Hepatic stellate cell (primary cell): ENCODE measurements at regions not wholly inside any gene's neighbourhood (a gene's known extent, or its start where the extent isn't known, plus 50 kb on each side); places are given as distances from the start of the nearest gene placed in this dataset.

Experiments used
- DNase-seq: peaks from one replicate; pipeline ENCODE4 v3.0.0; 2011; ENCODE audit warnings: low spot score

- DNase-seq = no peak
Observed at GRCh38 chr13:107743983-107744382, 471.4 kb downstream of the LIG4 start.

- no peak for DNase-seq
Observed at GRCh38 chr13:107743526-107743925, 471.8 kb downstream of the LIG4 start.

GRCh38 chr13:107743100-107743499 lies 472.2 kb downstream of the LIG4 start:
- DNase-seq = no peak

- DNase-seq = no peak
Observed at GRCh38 chr13:107742544-107742943, 472.8 kb downstream of the LIG4 start.

GRCh38 chr13:107738004-107738403 lies 477.3 kb downstream of the LIG4 start:
- DNase-seq = no peak

GRCh38 chr13:107736731-107737130 lies 478.6 kb downstream of the LIG4 start:
- no peak for DNase-seq

- no peak for DNase-seq
Observed at GRCh38 chr13:107736170-107736569, 479.2 kb downstream of the LIG4 start.

- no peak for DNase-seq
Observed at GRCh38 chr13:107734891-107735625, 480.3 kb downstream of the LIG4 start.

GRCh38 chr13:107733276-107733675 lies 482.1 kb downstream of the LIG4 start:
- no peak for DNase-seq

- DNase-seq = no peak
Observed at GRCh38 chr13:107730813-107731212, 484.5 kb downstream of the LIG4 start.

- no peak for DNase-seq
Observed at GRCh38 chr13:107721125-107721869, 494.0 kb downstream of the LIG4 start.

- DNase-seq = no peak
Observed at GRCh38 chr13:107716741-107717140, 498.6 kb downstream of the LIG4 start.

GRCh38 chr13:107716241-107716640 lies 499.1 kb downstream of the LIG4 start:
- no peak for DNase-seq

GRCh38 chr13:107715496-107715895 lies 499.8 kb downstream of the LIG4 start:
- no peak for DNase-seq

GRCh38 chr13:107713314-107713713 lies 502.0 kb downstream of the LIG4 start:
- DNase-seq = no peak

- no peak for DNase-seq
Observed at GRCh38 chr13:107712145-107712860, 503.0 kb downstream of the LIG4 start.

- DNase-seq = no peak
Observed at GRCh38 chr13:107690181-107690580, 525.2 kb downstream of the LIG4 start.

GRCh38 chr13:107685876-107686275 lies 529.5 kb downstream of the LIG4 start:
- no peak for DNase-seq

- DNase-seq = no peak
Observed at GRCh38 chr13:107681600-107681999, 533.7 kb downstream of the LIG4 start.

- peak; percentile 16 for DNase-seq
Observed at GRCh38 chr13:107680115-107680514, 535.2 kb downstream of the LIG4 start.

GRCh38 chr13:107678075-107678689 lies 537.2 kb downstream of the LIG4 start:
- peak; percentile 16 for DNase-seq

- DNase-seq = no peak
Observed at GRCh38 chr13:107675847-107676550, 539.3 kb downstream of the LIG4 start.
